ENCODE measurements at regions not wholly inside any gene's neighbourhood (a gene's known extent, or its start where the extent isn't known, plus 50 kb on each side); places are given as distances from the start of the nearest gene placed in this dataset.

- Histone ChIP-seq H3K18ac (ENCODE audit: low read depth, low read length) (no peak overlapping the region), H3K56ac (ENCODE audit: extremely low read depth, insufficient read depth, low read length) (no peak overlapping the region), H3K9me1 (ENCODE audit: insufficient read depth, low read length) (no peaks in the 10 kb centered on the region), H2BK5ac (ENCODE audit: low read depth, low read length, poor library complexity, severe bottlenecking) (no peak overlapping the region), H3K4ac (ENCODE audit: low read depth, low read length) (no peak overlapping the region), H3K9me3 (ENCODE audit: control insufficient read depth, insufficient read depth, low read length) (no peaks in the 10 kb centered on the region), H3K23ac (ENCODE audit: low read depth, low read length) (no peak overlapping the region), H2BK20ac (ENCODE audit: low read depth, low read length) (no peak overlapping the region), H3K9ac (ENCODE audit: low read depth, low read length) (no peak overlapping the region), H3K4me1 (ENCODE audit: control insufficient read depth, insufficient read depth, low read length) (no peaks in the 10 kb centered on the region), H3K4me2 (ENCODE audit: low read depth, low read length) (no peak overlapping the region), H3K27me3 (ENCODE audit: control insufficient read depth, insufficient read depth, low read length) (no peaks in the 10 kb centered on the region), H4K8ac (ENCODE audit: low read depth in 2 of 2, low read length in 2 of 2) (no peak overlapping the region), H3K36me3 (ENCODE audit: control insufficient read depth, insufficient read depth, low read length) (no peaks in the 10 kb centered on the region), H3K79me1 (ENCODE audit: low read depth in 1 of 2, low read length in 2 of 2) (no peaks in the 10 kb centered on the region), H4K91ac (ENCODE audit: insufficient read depth, low read depth, low read length) (no peak overlapping the region), H2AK5ac (ENCODE audit: low read depth, low read length) (no peak overlapping the region), H4K5ac (ENCODE audit: low read depth, low read length) (no peak overlapping the region), H4K20me1 (ENCODE audit: insufficient read depth, low read length) (no peaks in the 10 kb centered on the region), H3K27ac (ENCODE audit: insufficient read depth, low read length) (no peak overlapping the region), H2AFZ (replicated peaks; ENCODE audit: low read length, poor library complexity) (no peak overlapping the region), H2AK9ac (replicated peaks; ENCODE audit: low read depth, low read length, poor library complexity) (no peak overlapping the region), H3K14ac (replicated peaks; ENCODE audit: low read depth, low read length) (no peak overlapping the region), H2BK120ac (ENCODE audit: low read depth, low read length) (no peak overlapping the region), H3K4me3 (ENCODE audit: insufficient read depth, low read depth, low read length) (no peak overlapping the region), H2BK15ac (ENCODE audit: low read depth, low read length) (no peak overlapping the region)
- CTCF ChIA-PET: interaction anchor here (1.1 kb wide), 1 partner anchor 25 kb away, joined by 3 read pairs; no protein-coding TSS in a partner anchor
- dilution Hi-C loops (cut with HindIII; ENCODE audit: low sequenced_read_pairs, unreplicated experiment): no loop called here
- in situ Hi-C loops (cut with MboI; ENCODE audit: low sequenced_read_pairs): no loop called here
- POLR2A ChIA-PET (ENCODE audit: unreplicated experiment): no interaction called here
- intact Hi-C loops (cut with micrococcal nuclease): no loop called here
- DNase-seq (no peak), ATAC-seq (ENCODE audit: low read depth) (no peak)
- no peak for TF ChIP-seq POLR2A (IDR thresholded peaks at IDR 0.05; ENCODE audit: low read depth, low read length)
- no TSS peak for BruUV-seq (replicated peaks)
- no CpG with 5 or more reads among the region's 3 CpGs for WGBS, 2 experiments (ENCODE audit: extremely low coverage in 2 of 2, insufficient read length in 1 of 2)
Measured at GRCh38 chr5:17697671-17698070, 63.4 kb downstream of the TAF11L14 start.

Data from IMR-90 (cell line).